Omental fat pad (tissue), 3 donors: ENCODE measurements at regions not wholly inside any gene's neighbourhood (a gene's known extent, or its start where the extent isn't known, plus 50 kb on each side); places are given as distances from the start of the nearest gene placed in this dataset.
"Not testable (repeated sequence)": the region's sequence is repeated elsewhere in the genome, so short reads cannot be mapped to it uniquely, and the experiment has no call there.

Experiments used
- ATAC-seq: fragments of 150-250 bp; one replicate; pipeline ENCODE4 v1.9.1; 2016; ENCODE audit warnings: mild to moderate bottlenecking, moderate library complexity; ENCODE audit not compliant: low FRiP score
- DNase-seq: peaks from one replicate; pipeline ENCODE4 v3.0.0-alpha.2; 2019; ENCODE audit warnings: low spot score
- TF ChIP-seq, protein P1 (sequence below), 3 donors: fragments of 450-650 bp; IDR thresholded peaks; one replicate each; pipeline ENCODE4 v1.5.1; 2016 to 2017; ENCODE audit warnings: antibody characterized with exemption in 3 of 3, mild to moderate bottlenecking in 3 of 3, moderate library complexity in 2 of 3

DNA sequence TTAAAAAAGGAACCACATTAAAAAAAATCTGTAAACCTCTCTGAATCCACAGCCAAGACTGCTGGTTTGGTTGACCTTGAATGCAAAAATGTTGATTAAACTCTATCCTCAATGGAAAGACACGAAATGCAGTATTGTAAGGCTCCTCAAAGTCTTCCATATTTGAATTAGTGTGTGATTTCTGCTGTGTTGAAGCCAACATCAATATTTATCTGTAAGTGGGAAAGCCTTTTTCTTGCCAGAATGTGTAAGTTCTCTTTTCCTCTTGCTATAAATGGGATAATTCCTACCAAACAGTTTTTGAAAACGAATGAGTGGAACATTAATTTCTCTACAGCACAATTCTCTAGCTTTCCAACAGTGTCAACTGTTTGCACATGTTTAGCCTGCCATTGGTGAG, 422.1 kb upstream of the TNC start:
- ATAC-seq (no peak), DNase-seq (no peak)
- TF ChIP-seq, protein P1, sequence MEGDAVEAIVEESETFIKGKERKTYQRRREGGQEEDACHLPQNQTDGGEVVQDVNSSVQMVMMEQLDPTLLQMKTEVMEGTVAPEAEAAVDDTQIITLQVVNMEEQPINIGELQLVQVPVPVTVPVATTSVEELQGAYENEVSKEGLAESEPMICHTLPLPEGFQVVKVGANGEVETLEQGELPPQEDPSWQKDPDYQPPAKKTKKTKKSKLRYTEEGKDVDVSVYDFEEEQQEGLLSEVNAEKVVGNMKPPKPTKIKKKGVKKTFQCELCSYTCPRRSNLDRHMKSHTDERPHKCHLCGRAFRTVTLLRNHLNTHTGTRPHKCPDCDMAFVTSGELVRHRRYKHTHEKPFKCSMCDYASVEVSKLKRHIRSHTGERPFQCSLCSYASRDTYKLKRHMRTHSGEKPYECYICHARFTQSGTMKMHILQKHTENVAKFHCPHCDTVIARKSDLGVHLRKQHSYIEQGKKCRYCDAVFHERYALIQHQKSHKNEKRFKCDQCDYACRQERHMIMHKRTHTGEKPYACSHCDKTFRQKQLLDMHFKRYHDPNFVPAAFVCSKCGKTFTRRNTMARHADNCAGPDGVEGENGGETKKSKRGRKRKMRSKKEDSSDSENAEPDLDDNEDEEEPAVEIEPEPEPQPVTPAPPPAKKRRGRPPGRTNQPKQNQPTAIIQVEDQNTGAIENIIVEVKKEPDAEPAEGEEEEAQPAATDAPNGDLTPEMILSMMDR (IDR thresholded peaks at IDR 0.05): no peak

DNA sequence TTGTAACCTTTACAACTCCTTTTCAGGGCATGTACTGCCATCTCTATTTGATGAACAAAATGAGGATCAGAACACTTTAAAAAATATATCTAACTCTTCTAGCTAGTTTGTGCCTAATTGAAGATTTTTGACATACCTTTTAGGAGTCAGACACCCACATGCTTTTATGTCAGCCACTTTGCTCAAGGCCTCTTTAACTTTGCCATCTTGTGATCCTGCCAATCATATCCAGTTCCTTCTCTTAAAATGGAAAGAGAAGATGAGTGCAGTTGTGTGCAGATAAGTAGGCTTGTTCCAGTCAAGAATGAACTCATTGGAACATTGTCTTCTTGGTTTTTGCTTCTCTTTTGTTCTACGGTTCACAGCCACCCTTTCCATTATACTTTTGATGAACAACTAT, 425.6 kb upstream of the TNC start:
- DNase-seq (no peak), ATAC-seq (no peak)
- TF ChIP-seq, protein P1 (IDR thresholded peaks at IDR 0.05): no peak

DNA sequence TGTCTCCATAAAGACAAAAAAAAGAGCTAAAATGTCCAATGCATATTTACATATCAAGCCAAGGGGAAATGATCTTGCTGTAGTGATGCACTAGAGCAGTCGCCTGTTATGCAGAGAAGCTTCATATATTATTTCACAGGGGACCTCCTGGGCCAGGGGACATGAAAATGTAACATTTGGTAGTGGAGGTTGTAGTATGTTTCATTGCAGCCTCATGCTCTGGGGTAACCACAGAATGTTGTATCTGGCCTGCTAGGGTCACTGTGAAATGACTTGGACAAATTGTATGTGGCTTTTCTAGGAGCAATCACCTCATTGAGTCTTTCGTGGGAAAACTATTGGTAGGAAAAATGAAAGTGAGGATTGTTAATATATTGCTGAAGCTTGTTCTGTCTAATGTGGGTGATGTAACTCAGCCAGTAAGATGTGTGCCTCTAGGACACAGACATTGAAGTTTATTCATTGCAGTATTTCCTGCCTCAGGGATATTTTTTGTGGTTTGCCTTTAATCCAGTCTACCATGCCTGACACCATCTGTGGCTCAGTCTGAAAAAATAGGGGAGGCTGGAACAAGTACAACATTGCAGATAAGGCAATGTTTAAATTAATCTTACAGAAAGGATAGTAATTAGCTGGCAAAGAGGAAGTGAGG, 430.8 kb upstream of the TNC start:
- TF ChIP-seq, protein P1 (IDR thresholded peaks at IDR 0.05): no peak
- DNase-seq: no peak
- ATAC-seq: no peak

DNA sequence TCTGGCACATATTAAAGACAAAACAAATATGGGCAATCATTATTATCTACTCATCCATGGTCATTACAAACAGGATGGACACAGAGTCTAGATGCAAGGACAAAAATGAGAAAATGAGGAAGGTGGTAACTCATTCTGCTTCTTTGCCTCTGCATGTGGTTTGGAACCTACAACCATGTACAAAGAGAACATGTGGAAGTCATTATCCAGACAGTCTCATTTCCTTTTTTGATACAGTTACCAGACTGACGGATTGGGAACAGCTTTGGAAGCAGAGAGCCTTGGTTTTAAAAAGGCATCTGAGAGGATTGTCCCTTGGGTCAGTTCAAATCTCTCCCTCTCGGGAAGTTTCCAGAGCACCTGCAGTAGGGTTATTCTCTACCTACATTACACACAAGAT, 433.4 kb upstream of the TNC start:
- no peak for ATAC-seq
- DNase-seq: no peak
- TF ChIP-seq, protein P1 (IDR thresholded peaks at IDR 0.05): no peak

DNA sequence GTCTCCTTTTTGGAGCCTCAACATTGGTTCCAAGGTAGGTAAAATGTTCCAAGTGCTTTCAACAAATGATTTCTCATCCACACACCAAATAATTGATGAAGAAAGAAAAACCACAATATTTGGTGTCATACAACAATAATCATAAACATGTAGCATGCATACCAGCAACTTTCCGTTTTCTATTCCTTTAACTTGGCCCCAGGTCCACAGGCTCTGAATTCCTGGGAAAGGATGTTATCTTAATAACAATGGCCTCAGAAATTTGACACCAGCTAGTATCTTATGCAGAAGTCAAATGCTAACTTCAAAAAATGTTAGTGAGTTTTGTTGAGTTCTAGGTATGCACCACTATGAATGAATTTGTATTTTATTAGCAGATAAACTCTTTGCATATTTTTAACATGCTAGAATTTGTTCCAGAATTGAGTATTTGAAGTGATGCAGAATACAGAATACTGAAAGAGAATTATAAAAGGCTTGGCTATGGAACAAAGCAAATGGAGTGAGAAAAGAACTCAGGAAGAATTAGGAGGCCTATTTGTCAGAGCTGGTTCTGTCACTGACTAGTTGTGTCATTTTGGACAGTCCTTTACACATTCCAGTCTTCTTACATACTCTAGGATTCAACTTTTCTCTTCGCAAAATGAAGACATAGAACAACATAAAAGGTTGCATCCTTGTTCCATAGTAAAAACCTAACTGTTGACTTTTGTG, 435.3 kb upstream of the TNC start:
- DNase-seq (no peak), ATAC-seq (no peak)
- TF ChIP-seq, protein P1 (IDR thresholded peaks at IDR 0.05): no peak

DNA sequence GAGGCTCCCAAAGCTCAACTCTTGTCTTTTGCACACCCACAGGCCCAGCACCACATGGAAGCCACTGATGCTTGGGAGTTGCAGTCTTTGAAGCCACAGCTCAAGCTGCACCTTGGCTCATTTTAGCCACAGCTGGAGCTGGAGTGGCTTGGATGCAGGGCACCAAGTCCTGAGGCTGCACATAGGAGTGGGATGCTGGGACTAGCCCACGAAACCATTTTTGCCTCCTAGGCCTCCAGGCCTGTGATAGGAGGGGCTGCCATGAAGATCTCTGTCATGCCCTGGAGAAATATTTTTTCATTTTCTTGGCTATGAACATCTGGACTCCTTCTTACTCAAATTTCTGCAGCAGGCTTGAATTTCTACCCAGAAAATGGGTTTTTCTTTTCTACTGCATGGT, 438.5 kb upstream of the TNC start:
- DNase-seq: no peak
- TF ChIP-seq, protein P1 (IDR thresholded peaks at IDR 0.05): no peak
- no peak for ATAC-seq

DNA sequence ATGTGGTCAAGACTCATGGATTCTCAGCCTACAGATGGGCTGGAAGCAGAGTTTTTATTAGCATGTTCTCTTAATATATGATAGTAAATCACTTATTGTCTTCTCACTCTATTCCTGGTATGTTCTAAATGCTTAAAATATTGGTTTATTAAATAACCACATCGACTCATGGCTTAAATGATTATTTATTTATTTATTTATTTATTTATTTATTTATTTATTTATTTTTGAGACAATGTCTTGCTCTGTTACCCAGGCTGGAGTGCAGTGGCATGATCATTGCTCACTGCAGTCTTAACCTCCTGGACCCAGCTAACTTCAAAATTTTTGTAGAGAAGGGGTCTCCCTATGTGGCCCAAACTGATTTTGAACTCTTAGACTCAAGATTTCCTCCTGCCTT, 457.2 kb upstream of the TNC start:
- ATAC-seq (no peak), DNase-seq (no peak)
- TF ChIP-seq, protein P1 (IDR thresholded peaks at IDR 0.05): no peak

DNA sequence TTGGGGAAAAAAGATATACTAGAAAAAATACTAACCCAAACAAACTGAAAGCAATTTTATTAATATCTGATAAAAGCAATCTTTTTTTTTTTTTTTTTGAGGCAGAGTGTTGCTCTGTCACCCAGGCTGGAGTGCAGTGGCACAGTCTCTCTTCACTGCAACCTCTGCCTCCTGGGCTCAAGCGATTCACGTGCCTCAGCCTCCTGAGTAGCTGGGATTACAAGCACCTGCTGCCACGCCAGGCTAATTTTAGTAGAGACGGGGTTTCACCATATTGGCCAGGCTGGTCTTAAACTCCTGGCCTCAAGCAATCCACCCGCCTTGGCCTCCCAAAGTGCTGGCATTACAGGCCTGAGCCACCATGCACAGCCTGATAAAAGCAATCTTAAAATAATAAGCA, 467.5 kb upstream of the TNC start:
- not testable (repeated sequence) for DNase-seq, ATAC-seq
